Heart right ventricle (tissue), 16 donors: ENCODE measurements at regions not wholly inside any gene's neighbourhood (a gene's known extent, or its start where the extent isn't known, plus 50 kb on each side); places are given as distances from the start of the nearest gene placed in this dataset.

Source experiments
- ATAC-seq, 8 donors: fragments of 200-7000 bp; cut with Tn5 transposase; one replicate each; pipeline ENCODE4 v1.9.1; 2020; ENCODE audit warnings: mild to moderate bottlenecking in 8 of 8, moderate library complexity in 8 of 8, moderate number of reproducible peaks in 1 of 8
- DNase-seq, 2 donors: peaks; one replicate each; pipeline ENCODE4 v3.0.0-alpha.2; 2020
- H3K27ac ChIP-seq, 10 donors: fragments of 200-600 bp; sonication (generic) in 2 of 10; one replicate each; pipeline versions ENCODE4 v1.5.0 to v1.8.0; 2020 to 2022; ENCODE audit warnings: mild to moderate bottlenecking in 3 of 10
- H3K27me3 ChIP-seq, 7 donors: fragments of 200-600 bp; one replicate each; pipeline ENCODE4 v1.8.0; 2021 to 2022; ENCODE audit warnings: mild to moderate bottlenecking in 2 of 7
- H3K36me3 ChIP-seq, 9 donors: fragments of 200-600 bp; sonication (generic) in 1 of 9; one replicate each; pipeline versions ENCODE4 v1.5.0 to v1.8.0; 2020 to 2022; ENCODE audit warnings: mild to moderate bottlenecking in 2 of 9
- H3K4me1 ChIP-seq, 9 donors: fragments of 200-600 bp; sonication (generic) in 1 of 9; one replicate each; pipeline versions ENCODE4 v1.5.0 to v1.8.0; 2020 to 2022; ENCODE audit warnings: mild to moderate bottlenecking in 4 of 9
- H3K4me3 ChIP-seq, 10 donors: fragments of 200-600 bp; sonication (generic) in 2 of 10; one replicate each; pipeline versions ENCODE4 v1.5.0 to v1.8.0; 2020 to 2022; ENCODE audit warnings: mild to moderate bottlenecking in 7 of 10, moderate library complexity in 2 of 10
- H3K9me3 ChIP-seq, 11 donors: fragments of 200-600 bp in 10 of 11; sonication (generic) in 2 of 11; one replicate each; pipeline versions ENCODE4 v1.5.0 to v1.8.0; 2013 to 2022; ENCODE audit warnings: mild to moderate bottlenecking in 2 of 11, control low read depth in 1 of 11, moderate library complexity in 1 of 11
- WGBS, 2 donors: extraction: QIAGEN DNeasy Blood & Tissue Kit; methylation state at CpG; one replicate each; pipeline ENCODE4 v1.1.7; 2013; ENCODE audit warnings: inconsistent platforms in 1 of 2; 5-methylcytosine and 5-hydroxymethylcytosine counted together
- intact Hi-C, 10 donors: fragments of 100-400 bp; cut with DNase I; formaldehyde crosslinking; loops; one replicate each; pipeline versions ENCODE4 v1.11.1 to v1.14.2; 2022
- TF ChIP-seq, protein P1 (sequence below), 9 donors: fragments of 200-600 bp; sonication (generic) in 2 of 9; IDR thresholded peaks; one replicate each; pipeline versions ENCODE4 v1.5.0 to v1.8.0; 2021 to 2022; ENCODE audit warnings: antibody characterized with exemption in 9 of 9, mild to moderate bottlenecking in 5 of 9, moderate library complexity in 1 of 9
- donor health status: Arrhythmogenic right ventricular cardiomyopathy.
- donor health status: ischemic (EF 13 %, LVEDD 7.1; RV severe dilation, severe dysfunction).
- donor health status: healthy with polysubstance abuse.
- donor health status: DM: no; HTN: yes; CAD: no.
- donor health status: DM: no; HTN: no; CAD: no.
- donor health status: ischemic (EF 25% LVEDD 6.9; RV normal size, moderate dysfunction).
- donor health status: ischemic (EF 25% LVEDD 5.7; RV mildly dilated, moderate dysfunction).
- donor health status: healthy.
- donor health status: DM: yes; HTN: yes; CAD: no.
- donor health status: Ischemic cardiomyopathy.
- donor health status: ischemic (EF 35%, LVEDD 5.7; RV mildly dilated, moderate dysfunction).
- donor health status: nonischemic (EF 11% LVEDD 7.7; RV severe dilation, severe dysfunction).
- donor health status: DM: yes; HTN: yes; CAD: no.
- donor health status: PGD.
- donor health status: ischemic (EF 29% LVEDD 5.4; RV normal size, mild dysfunction).
- donor health status: nonischemic (EF 23%, LVEDD 6.1; RV moderate dilation, normal function).

DNA sequence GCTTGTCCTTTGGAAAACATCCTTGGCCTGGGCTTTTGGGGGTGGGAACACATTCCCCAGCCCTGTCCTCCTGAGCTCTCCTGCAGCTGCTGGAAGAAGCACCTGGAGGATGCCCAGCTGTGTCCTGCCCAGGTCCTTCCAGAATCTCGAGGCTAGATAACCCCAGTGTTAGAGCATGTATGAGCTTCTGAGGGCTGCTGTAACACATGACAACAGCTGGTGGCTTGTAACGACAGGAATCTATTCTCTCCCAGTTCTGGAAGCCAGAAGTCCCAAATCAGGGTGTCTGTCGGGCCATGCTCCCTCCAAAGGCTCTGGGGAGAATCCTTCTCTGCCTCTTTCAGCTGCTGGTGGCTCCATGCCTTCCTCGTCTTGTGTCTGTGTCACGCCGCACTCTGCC lies 403.6 kb upstream of the C2CD4B start:
- Histone ChIP-seq H3K36me3 (no peaks in the 10 kb centered on the region), H3K27me3 (no peaks in the 10 kb centered on the region), H3K9me3 (no peaks in the 10 kb centered on the region), H3K27ac (no peak overlapping the region), H3K4me3 (no peak overlapping the region), H3K4me1 (peaks cover 0 to 53% (median 19%) of the 10 kb centered on the region in 9 donors)
- DNase-seq, result no peak
- WGBS, 2 donors, result 96 to 99% methylated on average over 6 of the region's 6 CpGs
- intact Hi-C loops, result loop anchor here in 2 of 10 donors (10.0 kb wide), 2 partner anchors 174 to 184 kb away; partner anchors contain the start of gene TLN2 (in 1 of the 2)
- ATAC-seq, result no peak
- TF ChIP-seq, protein P1, sequence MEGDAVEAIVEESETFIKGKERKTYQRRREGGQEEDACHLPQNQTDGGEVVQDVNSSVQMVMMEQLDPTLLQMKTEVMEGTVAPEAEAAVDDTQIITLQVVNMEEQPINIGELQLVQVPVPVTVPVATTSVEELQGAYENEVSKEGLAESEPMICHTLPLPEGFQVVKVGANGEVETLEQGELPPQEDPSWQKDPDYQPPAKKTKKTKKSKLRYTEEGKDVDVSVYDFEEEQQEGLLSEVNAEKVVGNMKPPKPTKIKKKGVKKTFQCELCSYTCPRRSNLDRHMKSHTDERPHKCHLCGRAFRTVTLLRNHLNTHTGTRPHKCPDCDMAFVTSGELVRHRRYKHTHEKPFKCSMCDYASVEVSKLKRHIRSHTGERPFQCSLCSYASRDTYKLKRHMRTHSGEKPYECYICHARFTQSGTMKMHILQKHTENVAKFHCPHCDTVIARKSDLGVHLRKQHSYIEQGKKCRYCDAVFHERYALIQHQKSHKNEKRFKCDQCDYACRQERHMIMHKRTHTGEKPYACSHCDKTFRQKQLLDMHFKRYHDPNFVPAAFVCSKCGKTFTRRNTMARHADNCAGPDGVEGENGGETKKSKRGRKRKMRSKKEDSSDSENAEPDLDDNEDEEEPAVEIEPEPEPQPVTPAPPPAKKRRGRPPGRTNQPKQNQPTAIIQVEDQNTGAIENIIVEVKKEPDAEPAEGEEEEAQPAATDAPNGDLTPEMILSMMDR (IDR thresholded peaks at IDR 0.05), result no peak

DNA sequence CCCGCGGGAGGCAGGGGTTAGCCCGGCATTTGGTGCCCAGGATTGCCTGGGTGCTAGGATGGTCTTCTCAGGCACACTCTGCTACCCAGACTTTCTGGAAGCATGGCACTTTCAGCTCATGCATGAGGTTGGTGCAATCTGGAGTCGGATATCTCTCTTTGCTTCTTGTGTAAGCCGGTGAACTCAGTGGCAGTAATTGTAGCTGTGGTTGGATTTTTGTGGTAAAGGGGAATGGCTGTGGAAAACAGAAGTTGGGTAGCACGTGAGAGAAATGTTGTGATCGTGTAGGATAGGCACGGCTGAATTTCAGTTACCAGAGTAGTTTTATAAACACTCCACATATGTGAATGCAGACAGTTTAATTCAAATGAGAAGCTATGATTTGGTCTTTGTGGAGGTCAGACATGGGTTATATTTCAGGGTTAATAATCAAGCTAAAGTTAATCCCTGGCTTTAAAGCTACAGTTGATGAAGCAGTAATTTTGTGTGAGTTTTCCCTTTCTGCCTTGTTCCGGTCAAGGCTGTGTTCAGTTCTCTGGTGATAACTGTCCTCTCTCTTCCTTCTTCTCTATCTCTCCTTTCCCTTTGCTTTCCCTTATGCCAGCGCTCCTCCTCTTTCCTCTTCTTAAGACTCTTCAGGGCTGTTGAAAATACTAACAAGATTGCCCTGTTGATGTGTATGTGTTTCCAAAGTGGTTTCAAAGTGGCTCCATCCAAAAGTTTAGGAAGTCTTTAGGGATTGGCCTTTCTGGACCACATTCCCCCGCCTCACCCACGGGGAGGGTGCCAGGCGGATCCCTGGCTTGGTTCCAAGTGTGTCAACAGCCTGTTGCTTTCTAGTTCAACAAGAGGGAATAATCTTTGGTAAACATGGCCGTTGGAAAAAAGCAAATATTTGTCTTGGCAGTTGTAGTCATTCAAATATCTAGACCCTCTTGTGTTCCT lies 404.6 kb upstream of the C2CD4B start:
- Histone ChIP-seq H3K4me1 (peaks cover 0 to 45% (median 19%) of the 10 kb centered on the region in 9 donors), H3K27me3 (no peaks in the 10 kb centered on the region), H3K9me3 (no peaks in the 10 kb centered on the region), H3K4me3 (no peak overlapping the region), H3K36me3 (no peaks in the 10 kb centered on the region), H3K27ac (peak overlapping the region in 4 of 10 donors; percentile 0 to 35 (median 22))
- DNase-seq, result peak; percentile 57 to 82
- ATAC-seq, result peak in 7 of 8 donors; percentile 28 to 59 (median 38)
- TF ChIP-seq, protein P1 (IDR thresholded peaks at IDR 0.05), result no peak
- 61 to 66% methylated on average over 14 of the region's 14 CpGs for WGBS, 2 donors
- intact Hi-C loops, result loop anchor here in 3 of 10 donors (10.0 kb wide), 3 partner anchors 65 to 185 kb away; partner anchors contain the start of gene TLN2 (in 1 of the 3)

DNA sequence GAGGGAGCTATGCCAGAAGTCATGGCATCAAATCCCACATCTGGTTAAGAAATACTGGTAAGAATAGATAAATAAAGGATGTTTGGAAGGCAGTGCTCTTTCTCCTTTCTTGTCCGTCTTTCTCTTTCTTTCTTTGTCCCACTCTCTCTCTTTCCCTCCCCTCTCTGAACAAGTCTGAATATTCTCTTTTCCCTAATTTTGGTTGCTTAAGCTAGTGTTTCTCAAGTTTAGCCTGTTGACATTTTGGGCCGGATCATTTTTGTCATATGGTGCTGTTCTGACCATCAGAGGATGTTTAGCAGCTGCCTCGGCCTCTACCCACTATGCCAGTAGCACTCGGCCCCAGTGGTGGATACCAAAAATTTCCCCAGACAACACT lies 405.3 kb upstream of the C2CD4B start:
- ATAC-seq, result peak in 4 of 8 donors; percentile 11 to 23 (median 12)
- no peaks in the 10 kb centered on the region for H3K9me3 ChIP-seq
- no peaks in the 10 kb centered on the region for H3K27me3 ChIP-seq
- peak overlapping the region in 2 of 10 donors; percentile 14 to 45 for H3K27ac ChIP-seq
- H3K4me3 ChIP-seq, result no peak overlapping the region
- no peaks in the 10 kb centered on the region for H3K36me3 ChIP-seq
- WGBS, 2 donors, result 59 to 80% methylated on average over 4 of the region's 4 CpGs
- DNase-seq, result no peak
- H3K4me1 ChIP-seq, result peaks cover 0 to 39% (median 17%) of the 10 kb centered on the region in 9 donors
- intact Hi-C loops, result loop anchor here in 1 of 10 donors (10.0 kb wide), 1 partner anchor 64 kb away; no protein-coding TSS in a partner anchor
- TF ChIP-seq, protein P1 (IDR thresholded peaks at IDR 0.05), result no peak

DNA sequence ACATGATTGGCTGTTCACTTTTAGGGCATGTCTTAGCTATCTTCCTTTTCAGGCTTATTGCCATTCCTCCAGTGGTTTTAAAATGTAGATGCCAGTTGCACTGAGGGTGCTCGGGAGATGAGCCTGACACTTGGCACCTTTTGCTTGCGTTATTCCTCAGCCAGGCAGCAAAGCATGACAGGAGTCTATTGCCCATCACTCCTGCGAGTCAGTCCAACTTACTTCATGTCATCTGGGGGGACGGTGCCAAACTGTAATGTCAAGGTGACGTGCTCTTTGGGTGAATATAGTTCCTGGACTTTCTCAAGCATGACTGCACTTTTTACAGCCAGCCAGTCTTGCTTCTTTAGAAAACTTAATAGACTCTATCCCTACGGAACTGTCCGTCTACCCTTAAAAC lies 406.0 kb upstream of the C2CD4B start:
- no peaks in the 10 kb centered on the region for H3K27me3 ChIP-seq
- no peaks in the 10 kb centered on the region for H3K9me3 ChIP-seq
- ATAC-seq, result peak in 2 of 8 donors; percentile 21 to 39
- H3K4me3 ChIP-seq, result no peak overlapping the region
- H3K27ac ChIP-seq, result no peak overlapping the region
- H3K36me3 ChIP-seq, result no peaks in the 10 kb centered on the region
- peaks cover 0 to 33% (median 16%) of the 10 kb centered on the region in 9 donors for H3K4me1 ChIP-seq
- intact Hi-C loops, result loop anchor here in 1 of 10 donors (10.0 kb wide), 1 partner anchor 64 kb away; no protein-coding TSS in a partner anchor
- DNase-seq, result no peak
- TF ChIP-seq, protein P1 (IDR thresholded peaks at IDR 0.05), result no peak
- 71 to 73% methylated on average over 7 of the region's 7 CpGs for WGBS, 2 donors
